Stimulated activated CD8-positive, alpha-beta memory T cell treated with anti-CD3 and anti-CD28 coated beads, Interleukin-15, amount 100 ng/mL, for 24 hours (primary cell): ENCODE measurements at regions not wholly inside any gene's neighbourhood (a gene's known extent, or its start where the extent isn't known, plus 50 kb on each side); places are given as distances from the start of the nearest gene placed in this dataset.
A peak's percentile ranks its signal among the peaks of the same experiment; 100 is the strongest.

Experiments used
- DNase-seq: peaks from one replicate; pipeline ENCODE4 v3.0.0-alpha.2; 2020; ENCODE audit warnings: low read depth

DNA sequence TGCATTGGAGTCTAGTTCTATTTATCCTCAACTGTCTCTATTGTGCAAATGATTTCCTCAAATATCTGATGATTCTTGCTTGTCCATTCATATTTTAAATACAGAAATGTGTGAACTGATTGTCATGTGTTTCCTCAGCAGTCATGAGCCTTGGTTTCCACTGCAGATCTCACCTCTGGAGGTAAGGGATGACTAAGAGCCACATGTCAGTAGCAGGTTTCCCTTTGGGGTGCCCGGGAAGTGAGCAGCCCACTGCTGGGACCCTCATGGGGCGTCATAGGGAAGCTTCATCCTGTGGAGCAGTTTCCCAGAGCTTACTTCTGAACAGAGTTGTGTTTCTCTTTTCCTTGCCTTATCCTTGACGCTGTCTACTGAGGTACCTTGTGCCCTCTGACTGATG, 149.2 kb upstream of the TOPAZ1 start:
- DNase-seq = no peak

DNA sequence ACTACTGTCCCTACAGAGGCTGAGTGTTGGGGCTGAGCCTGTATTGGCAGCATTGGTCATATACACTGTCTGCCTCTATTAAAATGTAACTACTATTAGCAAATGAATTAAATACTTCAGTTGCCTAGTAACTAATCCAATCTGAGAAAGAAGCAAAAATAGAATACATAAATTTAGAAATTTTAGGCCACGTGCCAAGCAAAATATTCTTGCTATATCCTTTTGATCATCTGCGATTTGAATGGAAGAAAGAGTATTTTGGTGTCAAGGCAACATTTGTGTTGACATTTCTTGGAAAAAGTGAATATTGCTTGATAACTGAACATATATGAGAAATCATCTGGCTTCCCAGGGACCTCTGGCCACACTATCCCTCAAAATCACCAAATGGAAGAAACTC, 148.2 kb upstream of the TOPAZ1 start:
- no peak for DNase-seq

DNA sequence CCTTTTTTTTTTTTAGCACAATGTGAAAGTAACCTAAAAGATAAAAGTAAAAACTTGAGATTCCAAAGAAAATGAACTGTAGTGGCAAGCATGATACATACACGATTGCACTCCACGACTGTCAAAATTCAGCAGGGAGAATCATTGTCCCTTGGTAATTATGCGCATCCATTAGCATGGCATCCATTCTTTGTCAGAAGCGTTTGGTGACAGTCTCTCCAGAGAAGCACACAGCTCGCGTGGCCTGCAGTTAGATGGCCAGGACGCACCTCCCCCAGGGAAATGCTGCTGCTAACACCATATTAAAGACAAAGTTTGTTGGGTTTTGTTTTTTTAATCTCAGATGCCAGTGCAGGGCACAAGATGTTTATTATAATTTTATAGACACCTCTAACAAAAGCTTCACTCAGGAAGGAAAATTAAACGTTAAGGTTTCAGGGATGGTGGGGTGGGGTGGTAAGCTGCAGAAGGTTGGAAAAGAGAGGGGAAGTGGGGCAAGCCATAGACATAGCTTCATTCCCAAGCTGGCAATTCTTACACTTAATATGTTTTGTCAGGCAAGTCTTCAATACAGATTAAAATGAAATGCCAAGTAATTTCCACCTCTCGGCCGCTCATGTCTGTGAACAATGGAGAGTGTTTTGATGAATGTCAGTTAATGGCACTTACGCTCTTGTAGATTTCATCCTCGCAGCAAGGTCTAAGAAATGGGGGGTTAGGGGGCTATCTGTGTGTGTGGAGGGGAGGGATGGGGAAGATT, 142.8 kb upstream of the TOPAZ1 start:
- no peak for DNase-seq

DNA sequence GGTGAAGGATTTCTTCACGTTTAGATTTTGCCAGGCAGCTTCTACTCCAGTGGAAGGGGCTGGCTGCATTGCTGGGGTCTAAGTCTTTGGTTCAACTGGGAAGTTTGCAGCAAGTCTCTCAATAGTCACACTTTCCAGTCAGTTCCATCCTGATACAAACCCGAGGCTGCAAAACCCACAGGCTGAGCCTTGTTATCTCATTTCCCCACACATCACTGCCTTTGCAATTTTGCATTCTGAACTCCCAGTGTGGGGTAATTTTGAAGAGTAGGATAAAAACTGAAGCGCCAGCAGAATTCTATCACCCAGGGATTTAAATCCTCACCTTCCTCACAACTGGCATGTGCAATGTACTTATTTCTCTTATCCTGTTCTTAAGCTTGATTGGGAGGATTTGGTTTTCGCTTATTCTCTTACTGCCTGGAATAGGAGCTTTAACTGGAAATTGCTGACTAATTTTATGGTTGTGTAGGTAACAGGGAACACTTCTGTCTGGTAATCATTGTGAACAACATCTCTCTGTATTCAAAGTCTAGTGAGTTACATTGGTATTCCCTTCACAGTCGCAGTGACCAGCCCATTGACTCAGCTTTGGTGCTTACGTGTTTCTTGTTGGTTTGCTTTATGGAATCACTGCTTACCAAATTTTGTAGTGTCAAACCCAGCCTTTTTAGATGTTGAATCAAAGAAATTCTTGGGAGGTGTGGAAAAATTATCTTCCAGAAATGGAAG, 142.0 kb upstream of the TOPAZ1 start:
- no peak for DNase-seq

DNA sequence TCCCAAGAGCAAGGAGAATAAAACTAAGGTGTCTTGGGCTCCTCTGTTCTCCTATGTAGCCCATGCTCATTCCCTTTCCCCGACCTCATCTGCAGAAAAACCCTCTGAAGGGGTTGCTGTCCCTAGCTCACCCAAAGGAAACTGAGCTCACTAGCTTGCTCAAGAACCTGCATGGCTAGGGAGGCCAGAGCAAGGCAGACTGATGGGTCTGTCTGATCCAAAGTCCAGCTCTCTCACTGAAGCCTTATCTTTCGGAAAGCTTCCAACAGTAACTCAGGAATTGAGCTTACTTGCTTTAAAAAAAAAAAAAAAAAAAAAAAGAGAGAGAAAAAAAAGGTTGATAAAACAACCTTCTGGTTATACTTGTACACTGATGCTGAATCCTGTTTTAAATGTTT, 141.4 kb upstream of the TOPAZ1 start:
- no peak for DNase-seq

DNA sequence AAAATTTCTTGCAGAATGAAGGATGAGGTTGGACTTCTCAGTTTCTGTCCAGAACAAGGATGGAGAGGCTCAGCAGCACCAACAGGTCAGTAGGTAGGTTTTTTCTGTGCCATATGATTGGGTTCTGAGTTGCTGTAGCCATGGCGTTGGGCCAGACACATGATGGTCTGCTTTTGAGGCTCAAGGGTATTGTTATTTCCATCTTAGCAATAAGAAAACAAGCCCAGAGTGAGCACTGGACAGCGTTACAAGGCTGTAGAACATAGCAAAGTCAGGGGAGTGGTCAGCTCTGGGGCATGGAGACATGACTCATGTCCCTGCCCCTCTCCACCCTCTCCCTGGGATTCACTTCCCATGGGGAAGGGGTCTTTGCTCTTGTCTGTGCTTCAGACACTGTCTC, 137.6 kb upstream of the TOPAZ1 start:
- no peak for DNase-seq

DNA sequence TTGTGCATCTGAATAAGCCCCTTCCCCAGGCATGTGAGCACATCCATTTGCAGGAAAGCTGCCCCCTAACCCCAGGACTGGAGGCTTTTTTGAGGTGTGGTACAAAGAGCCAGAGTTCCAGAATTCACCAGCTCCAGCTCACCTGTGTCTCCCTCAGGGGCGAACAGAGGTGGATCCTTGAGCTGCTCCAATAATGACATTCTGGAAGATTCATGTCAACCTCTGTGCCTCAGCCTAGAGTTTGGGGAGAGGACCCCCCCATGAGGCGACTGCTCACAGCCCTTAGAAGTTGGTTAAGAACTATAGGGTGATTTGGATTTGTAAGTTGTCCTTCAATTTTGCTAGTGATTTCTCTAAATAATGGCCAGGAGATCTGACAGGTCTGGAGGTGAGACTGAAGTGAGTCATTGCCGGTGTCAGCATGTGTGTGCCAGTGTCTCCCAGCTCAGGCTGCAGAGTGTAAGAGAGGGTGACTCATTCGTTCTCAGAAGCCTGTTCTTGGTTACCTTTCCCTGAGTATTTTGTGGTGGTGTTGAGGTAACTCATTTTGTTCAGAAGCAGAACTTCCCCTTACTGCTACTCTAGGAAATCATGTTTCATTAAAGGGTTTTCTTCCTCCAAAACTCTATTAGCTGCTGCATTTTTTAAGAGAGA, 136.9 kb upstream of the TOPAZ1 start:
- no peak for DNase-seq

DNA sequence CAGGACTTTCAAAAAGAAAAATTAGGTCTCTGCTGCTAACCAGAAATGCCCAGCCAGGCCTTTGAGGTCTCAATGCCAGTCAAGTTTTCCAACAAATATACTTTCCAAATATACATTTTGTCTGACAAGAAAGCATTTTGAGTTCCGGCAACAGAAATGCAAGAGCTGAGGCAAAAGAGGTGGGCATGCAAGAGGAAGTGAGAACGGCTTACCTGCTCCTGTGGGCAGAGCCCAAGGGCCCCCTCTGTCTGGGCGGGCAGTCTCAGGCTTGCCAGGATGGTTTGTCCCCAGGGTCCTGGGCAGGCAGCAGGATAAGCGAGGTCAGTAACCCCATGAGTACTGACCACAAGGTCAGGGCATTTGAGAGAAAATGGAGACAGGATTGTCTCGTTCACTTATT, 136.1 kb upstream of the TOPAZ1 start:
- no peak for DNase-seq

DNA sequence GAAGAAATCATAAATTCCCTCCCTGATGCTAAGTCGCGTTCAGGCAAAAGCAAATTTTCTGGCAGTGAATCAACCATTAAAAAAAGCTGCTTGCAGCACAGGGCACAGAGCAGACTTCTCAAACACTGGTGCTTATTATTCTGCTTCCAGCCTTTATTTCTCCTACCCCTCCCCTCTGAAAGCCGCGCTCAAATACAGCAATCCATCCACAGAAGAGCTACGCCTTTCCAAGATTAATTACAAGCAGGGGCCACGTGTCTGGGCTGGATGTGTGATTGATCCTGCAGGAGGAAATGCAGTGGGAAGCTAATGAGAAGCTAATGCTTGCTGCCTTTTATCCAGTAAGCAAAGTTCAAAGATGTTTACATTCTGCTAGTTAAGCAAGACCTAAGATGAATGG, 134.9 kb upstream of the TOPAZ1 start:
- DNase-seq = no peak

DNA sequence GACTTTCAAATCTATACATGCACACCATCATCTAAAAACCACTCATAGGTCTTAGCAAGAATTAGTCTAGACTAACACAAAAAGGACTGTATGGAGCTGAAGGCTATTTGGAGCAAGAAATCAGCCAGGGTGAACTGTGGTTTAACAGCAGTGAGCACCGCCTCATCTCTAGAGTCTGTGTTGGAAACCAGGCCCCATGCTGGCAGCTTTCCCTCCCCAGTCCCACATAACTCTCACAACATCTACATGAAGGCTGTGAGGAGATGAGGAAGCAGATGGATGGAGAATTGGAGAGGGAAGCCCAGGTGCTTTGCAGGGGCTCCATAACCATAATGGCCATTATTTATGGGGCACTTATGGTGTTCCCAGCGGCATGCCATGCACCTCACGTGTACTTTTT, 133.2 kb upstream of the TOPAZ1 start:
- DNase-seq = no peak

DNA sequence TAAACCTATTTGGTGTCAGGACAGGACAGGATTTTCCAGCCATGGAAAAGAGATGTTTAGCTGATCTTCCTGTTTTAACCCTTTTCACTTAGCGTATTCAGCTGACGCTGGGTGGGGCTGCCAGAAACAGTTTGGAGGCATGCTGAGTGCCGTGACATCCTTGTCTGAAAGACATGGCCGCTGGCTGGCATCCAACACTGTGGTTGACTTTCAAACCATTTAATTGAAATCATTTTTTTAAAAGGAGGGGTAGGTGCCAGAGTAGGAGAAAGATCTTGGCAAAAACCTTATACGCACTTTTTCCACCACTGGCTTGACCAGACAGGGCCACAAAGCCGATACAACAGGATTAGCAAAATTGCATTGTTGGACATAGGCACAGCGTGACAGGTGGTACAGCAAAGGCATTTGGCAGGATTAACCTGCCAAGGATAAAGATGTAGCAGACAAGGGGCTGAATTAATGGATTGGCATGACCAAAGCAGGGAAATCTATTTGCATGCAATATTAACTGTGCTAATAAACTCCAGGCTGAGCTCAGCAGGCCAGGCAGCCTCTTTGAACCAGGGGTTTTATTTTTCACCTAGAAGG, 131.8 kb upstream of the TOPAZ1 start:
- DNase-seq = no peak

DNA sequence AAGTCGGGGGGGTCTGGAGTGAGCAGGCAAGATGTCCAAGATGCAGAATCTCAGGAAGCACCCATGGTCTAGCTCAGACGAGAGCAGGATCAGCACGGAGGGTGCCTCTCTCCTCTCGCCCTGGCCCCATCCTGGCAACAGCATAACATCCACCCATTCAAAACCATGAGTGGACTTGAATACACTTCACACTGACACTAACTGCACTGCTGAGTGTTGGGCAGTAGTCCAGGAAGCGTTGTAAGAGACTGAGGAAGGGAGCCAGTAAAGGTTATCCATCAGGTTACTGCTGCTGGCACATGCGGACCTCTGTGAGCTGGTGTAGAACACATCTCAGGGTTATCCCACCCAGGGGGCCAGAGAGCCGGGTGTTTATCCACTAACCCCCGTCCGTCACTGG, 131.0 kb upstream of the TOPAZ1 start:
- no peak for DNase-seq

DNA sequence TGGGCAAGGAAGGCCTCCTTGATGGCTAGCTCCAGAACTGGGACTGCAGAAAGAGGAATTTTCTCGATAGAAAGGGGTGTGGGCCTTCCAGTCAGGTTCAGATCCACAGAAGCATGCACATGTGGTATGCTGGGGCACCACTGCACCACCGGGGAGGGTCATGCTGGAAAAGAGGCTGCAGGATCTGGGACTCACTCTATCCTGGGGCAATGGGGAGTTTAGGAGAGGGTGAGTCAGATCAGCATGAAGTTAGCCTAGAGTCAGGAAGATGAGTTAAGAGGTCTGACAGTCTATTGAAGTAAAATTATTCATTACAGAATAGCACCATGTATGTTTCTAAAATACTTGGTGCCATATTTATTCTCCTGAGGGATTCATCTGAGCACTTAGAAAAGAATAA, 130.2 kb upstream of the TOPAZ1 start:
- no peak for DNase-seq

DNA sequence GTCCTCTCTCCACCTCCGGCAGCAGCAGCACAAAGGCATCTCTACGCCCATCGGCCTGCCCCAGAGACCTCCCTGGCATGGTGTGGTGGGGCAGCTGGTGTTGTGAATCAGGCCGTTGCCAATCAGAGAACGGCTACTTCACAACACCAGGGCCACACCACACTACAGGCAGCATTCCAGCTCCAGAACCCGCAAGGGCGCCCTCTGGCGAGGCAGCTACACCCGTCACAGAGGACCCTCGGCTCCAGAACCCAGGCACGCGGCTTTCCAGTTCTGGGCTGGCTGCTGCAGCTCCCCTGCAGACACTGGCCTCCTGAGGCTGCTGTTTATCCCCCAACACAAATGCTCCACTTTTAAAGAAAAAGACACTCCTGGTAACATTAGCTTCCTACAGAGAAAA, 127.5 kb upstream of the TOPAZ1 start:
- DNase-seq = peak; percentile 19

DNA sequence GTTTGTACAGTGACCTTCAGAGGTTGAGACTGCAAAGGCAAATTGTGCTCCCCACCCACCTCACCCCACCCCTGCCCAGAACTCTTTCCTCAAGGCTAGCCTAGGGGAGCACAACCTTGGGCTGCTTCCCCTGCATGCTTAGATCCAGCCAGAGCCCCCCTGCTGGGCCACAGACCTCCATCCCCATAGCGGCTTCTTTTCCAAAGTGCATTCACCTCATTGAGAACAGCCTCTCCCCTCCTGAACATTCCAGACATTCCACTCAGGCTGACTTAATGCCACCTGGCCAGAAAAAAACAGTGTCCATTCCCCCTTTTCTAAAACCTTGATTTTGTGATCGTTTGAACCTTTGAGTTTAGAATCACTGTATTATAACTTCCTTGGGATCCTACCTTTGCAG, 124.4 kb upstream of the TOPAZ1 start:
- no peak for DNase-seq

DNA sequence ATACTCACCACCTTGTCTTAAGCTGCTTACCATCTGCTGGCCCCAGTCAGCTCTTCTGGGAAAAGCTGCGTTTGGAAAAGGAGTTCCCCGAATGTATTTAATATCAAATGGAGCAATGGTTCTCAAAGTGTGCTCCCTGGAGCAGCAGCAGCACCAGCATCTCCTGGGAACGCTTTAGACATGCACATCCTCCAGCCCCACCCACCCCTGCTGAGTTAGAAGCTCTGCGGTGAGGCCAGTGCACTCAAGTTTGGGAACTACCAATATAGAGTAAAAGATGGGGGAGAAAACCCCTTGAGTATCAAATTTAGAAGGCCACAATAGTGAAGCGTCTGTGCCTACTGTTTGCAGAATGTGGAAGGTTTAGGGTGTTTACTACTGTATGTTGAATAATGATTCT, 124.0 kb upstream of the TOPAZ1 start:
- no peak for DNase-seq

DNA sequence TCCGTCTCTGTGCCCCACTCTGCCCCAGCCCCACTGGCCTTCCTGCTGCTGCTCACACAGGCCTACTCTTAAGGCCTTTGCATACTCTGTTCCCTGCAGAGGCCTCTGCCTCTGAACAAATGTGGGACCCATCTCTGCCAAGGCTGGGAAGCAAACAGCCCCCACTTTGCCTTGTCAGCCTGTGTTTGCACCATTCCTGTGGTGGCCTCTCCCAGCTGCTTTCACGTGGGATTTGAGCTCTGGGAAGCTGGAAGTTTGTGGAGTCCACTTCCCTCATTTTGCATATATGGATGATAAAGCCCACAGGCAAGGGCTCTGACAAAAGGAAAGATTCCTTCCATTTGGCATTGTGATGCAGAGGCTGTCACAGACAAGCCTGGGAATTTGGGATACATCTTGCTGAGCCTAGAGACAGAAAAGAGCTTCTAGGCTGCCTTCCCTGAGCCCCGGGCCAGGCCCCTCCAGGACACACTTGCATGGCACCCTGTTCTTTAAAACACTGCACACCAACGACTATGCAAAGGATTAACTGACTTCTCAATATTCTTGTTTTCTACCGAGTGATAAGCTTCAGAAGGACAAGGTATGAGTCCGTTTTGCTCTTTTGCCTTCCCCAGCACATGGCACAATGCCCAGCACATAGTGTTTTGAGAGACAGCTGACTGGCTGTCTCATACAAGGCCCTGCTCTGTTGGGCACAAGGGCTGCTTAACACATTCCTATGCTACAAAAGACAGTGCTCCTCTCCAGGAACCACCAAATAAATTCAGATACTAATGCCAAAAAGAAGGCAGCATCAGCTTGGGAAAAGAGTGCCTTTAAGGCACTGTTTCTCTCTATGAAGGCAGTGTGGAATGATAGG, 120.7 kb upstream of the TOPAZ1 start:
- no peak for DNase-seq

DNA sequence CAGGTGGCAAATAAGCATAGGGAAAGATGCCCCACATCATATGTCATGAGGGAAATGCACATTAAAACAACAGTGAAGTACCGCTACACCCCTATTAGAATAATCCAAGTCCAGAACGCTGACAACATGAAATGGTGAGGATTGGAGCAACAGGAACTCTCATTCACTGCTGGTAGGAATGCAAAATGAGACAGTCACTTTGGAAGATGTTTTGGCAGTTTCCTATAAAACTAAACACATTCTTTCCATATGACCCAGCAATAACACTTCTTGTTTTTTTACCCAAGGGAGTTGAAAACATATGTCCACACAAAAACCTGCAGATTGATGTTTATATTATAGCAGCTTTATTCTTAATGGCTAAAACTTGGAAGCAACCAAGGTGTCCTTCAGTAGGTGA, 116.4 kb upstream of the TOPAZ1 start:
- DNase-seq = no peak

DNA sequence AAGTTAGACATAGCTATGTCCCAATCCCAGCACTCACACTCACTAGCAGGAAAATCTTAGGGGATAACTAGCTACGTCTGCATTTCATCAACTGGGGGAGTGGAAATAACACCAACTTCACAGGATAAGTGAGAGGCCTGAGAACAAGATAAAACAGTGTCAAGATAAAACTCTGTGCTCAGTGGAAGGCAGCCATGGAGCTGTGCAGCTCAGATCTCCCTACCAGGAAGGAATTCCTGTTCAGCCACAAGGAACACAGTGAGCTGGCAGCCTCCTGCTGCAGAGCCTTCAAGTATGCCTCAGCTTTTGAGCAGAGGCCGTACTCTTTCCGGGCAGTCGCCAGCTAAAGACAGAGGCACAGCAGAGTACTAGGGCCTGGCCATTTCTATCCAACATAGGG, 115.8 kb upstream of the TOPAZ1 start:
- DNase-seq = no peak

DNA sequence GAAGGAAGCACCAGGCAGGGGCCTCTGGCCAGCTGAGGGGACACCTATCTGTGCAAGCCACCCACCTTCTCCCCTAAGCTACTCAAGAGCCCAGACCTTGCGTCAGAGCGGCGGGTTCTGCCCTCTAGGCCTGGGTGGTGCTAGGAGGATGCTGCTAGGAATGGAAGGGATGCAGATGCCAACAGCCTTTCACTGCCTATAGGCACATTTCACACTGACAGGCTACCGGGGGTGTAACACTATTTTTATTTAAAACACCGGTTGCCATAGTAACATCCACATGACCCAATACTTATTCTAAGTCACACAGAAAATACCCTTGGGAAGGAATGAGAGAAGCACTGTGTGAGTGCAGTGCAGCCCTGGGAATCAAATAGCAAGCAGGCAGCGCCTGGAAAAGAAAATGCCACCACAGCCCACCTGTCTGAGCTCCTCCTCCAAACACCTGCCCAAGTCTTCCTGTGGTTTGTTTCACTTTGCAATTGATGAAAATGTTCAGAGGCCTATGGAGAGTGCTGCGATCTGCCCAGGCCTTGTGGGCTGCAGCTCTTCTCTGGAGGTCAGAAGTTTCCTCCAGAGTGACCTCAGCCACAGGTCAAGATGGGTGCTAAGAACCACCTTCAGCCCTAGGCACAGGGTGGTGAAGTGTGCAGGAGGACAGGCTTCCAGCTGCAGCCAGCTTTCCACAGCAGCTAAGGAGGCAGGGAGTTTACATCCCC, 113.5 kb upstream of the TOPAZ1 start:
- no peak for DNase-seq

DNA sequence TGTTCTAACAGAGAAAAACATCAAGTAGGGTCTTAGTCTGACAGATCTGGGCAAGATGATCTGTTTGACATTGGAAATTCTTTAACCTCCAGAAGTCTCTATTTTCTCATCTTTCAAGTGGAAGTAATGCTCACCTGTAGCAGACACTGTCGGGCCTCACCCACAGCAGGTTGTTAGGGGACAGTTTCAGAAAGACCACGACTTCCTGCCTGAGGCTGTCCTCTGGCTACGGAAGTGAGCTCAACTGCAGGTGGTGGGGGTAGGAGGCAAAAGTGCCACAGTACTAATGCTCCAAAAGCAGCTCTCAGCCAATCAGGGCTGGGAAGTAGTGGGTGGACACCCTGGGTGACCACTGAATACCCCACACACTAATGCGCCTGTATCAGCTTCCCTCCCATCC, 111.4 kb upstream of the TOPAZ1 start:
- no peak for DNase-seq
